GM19395 (cell line): ENCODE measurements at regions not wholly inside any gene's neighbourhood (a gene's known extent, or its start where the extent isn't known, plus 50 kb on each side); places are given as distances from the start of the nearest gene placed in this dataset.

Source experiments
- ATAC-seq: cut with Tn5 transposase; IDR thresholded peaks from one replicate; pipeline ENCODE4 v1.9.1; 2021; ENCODE audit warnings: mild to moderate bottlenecking, moderate library complexity; ENCODE audit not compliant: unreplicated experiment

DNA sequence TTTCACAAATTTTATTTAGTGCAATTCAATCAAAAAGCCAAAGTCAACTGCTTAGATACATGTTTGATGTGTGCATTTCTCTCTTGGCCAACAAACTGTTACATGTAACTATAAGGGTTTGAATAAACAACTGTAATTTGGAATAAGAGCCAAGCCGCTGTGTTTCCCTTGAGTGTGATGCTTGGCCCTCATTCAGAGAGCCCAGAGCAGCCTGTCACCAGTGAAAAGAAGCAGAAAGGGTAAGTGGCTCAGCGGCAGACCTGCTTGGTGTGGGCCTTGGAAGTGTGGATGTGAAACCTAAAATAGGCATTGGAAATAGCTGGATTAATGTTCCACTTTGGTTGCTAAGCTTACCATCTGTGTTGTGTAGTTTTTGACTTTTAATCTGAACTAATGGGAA lies 924.6 kb downstream of the OLFM4 start:
- no peak for ATAC-seq
